HG03460 (cell line): ENCODE measurements at regions not wholly inside any gene's neighbourhood (a gene's known extent, or its start where the extent isn't known, plus 50 kb on each side); places are given as distances from the start of the nearest gene placed in this dataset.
"Not testable (repeated sequence)": the region's sequence is repeated elsewhere in the genome, so short reads cannot be mapped to it uniquely, and the experiment has no call there.

Experiments used
- ATAC-seq: cut with Tn5 transposase; IDR thresholded peaks from one replicate; pipeline ENCODE4 v1.9.1; 2021; ENCODE audit not compliant: unreplicated experiment

DNA sequence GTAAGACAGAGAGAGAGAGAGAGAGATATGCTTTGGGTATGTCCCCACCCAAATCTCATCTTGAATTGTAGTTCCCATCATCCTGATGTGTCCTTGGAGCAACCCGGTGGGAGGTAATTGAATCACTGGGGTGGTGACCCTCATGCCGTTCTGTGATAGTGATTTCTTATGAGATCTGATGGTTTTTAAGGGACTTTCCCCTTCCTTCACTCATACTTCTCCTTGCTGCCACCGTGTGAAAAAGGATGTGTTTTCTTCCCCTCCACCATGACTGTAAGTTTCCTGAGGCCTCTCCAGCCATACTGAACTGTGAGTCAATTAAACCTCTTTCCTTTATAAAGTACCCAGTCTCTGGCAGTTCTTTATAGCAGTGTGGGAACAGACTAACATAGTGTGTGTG lies 60.3 kb downstream of the EOMES start:
- ATAC-seq = no peak

DNA sequence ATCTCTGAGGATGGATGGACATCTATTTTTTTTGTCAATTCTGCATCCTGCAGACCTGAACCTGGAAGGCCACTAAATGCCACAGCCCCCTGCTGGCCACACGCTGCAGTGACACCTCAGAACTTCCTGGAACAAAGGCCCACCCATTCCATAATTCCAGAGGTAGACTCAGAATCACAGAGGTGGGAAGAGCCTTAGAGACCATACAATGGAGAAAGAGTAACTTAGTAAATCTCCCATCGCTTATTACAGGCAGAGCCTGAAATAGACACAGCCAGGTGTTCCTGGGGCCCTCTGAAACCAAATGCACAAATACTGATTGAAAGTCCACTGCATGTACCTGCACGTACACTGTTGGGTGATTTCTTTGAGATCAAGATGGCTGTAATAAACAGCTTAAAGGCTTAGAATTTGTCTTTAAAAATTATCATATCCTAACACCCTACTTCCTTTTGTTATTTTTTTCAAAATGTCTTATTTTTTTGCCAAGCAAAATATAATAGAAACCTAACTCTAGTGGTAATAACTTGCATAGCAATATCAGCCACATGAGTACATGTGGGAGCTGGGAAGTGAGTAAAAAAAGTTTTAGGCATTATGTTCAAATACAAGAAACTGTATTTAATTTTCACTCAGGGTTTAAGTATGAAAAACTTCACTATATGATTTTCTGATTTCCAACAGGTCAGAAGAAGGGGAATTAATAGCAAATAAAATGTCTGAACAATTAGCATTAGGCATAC lies 62.7 kb downstream of the EOMES start:
- peak; percentile 85 for ATAC-seq

- ATAC-seq = no peak
Measured at GRCh38 chr3:27658741-27659140, 63.4 kb downstream of the EOMES start.

DNA sequence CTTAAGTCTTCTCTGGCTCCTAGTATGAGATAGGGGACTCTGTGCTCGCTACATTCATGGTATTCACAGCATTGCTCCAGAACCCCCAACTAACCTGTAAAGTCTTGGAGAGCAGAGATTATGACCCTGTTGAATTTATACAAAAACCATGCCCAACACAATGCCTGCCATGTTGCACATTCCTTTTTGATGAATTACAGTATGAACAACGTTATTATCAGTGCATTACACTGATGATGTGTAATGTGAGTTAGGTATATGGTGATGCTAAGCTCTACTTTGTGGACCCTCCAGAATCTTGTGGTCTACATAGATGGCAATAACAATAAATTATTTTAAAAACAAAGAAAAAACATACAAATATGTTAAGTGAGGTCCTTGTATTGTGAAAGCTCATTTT lies 64.3 kb downstream of the EOMES start:
- ATAC-seq = no peak

GRCh38 chr3:27657404-27657803 lies 64.7 kb downstream of the EOMES start:
- ATAC-seq = no peak

DNA sequence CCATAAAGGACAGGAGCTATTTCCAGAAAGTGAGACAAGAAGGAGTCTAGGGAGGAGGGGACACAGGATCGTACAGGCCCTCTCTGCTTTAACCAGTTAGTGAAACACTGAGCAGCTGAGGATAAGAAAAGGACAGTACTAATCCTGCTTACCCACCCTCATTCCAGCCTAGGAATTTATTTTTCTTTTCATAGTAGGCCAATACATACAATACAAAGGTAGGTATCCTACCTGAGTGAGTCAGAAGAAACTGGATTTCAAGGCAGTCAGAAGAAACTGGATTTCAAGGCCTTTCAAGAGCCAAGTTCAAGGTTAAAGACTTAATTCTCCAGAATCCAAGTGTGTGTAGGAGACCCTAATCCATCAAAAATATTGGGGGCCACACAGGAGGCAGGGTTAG lies 65.3 kb downstream of the EOMES start:
- ATAC-seq = no peak

GRCh38 chr3:27655547-27655946 lies 66.6 kb downstream of the EOMES start:
- ATAC-seq = no peak

DNA sequence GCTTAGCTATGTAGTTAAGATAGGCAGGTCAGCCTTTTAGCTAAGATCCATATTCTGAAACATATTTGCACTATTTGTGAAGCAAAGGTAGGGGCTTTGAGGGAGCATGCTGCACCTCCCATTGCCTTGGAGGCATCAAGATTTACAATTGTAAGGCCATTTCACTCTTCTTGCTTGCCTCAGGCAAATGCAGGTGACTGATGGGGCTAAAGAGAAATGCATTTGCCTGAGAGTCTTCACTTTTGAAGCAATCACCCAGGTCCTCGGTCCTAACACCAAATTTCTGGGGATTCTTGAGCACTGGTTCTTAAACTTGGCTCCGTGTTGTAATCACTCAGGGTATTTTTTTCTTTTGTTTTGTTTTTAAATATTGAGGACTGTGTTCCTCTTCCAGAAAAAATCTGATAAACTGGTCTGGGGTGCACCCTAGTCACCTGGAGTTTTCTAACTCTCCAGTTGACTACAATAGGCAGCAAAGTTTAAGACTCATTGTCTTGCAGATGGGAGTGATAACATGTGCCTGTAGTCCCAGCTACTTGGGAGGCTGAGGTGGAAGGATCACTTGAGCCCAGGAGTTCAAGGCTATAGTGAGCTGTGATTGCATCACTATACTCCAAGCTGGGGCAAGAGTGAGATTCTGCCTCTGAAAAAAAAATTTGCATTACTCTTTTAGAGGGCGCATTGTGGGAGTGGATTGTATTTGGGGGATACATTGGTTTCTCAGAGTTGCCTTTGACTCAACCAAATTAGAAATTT lies 68.1 kb downstream of the EOMES start:
- ATAC-seq = no peak

- ATAC-seq = no peak
Measured at GRCh38 chr3:27649277-27649676, 72.8 kb downstream of the EOMES start.

- no peak for ATAC-seq
Measured at GRCh38 chr3:27646896-27647295, 75.2 kb downstream of the EOMES start.

DNA sequence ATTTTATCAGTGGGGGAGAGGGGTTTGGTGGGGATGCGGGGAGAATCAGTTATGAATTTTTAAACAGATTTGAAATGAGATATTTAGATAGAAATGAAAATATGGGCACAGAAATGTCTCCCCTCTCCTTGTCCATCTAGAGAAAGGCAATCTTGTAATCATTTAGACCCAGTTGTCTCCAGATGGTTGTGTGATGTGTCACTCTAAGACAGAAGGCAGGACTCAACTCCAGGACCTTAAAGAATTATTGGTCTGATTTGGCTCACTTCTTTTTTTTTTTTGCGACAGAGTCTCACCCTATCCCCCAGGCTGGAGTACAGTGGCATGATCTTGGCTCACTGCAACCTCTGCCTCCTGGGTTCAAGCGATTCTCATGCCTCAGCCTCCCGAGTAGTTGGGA lies 77.2 kb downstream of the EOMES start:
- no peak for ATAC-seq

GRCh38 chr3:27643355-27643754 lies 78.8 kb downstream of the EOMES start:
- ATAC-seq = no peak

DNA sequence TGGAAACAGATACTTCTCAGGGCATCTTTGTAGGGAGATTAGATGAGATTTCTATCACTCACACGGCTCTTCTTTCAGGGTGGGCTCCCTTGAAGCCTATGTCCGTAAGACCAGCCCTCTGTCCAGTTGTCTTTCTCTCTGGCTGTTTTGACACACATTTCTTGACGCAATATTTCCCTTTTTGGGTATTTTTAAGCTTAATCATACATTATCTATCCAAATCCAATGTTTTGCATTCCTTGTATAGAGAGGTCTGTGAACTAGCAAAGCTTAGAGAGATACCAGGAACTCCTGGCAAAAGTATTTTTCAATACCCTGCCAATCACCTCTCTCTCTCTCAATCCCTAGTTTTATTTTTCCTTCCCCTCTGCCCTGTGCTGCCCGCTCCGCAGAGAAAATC lies 79.3 kb downstream of the EOMES start:
- ATAC-seq = no peak

GRCh38 chr3:27641888-27642601 lies 80.1 kb downstream of the EOMES start:
- ATAC-seq = no peak

DNA sequence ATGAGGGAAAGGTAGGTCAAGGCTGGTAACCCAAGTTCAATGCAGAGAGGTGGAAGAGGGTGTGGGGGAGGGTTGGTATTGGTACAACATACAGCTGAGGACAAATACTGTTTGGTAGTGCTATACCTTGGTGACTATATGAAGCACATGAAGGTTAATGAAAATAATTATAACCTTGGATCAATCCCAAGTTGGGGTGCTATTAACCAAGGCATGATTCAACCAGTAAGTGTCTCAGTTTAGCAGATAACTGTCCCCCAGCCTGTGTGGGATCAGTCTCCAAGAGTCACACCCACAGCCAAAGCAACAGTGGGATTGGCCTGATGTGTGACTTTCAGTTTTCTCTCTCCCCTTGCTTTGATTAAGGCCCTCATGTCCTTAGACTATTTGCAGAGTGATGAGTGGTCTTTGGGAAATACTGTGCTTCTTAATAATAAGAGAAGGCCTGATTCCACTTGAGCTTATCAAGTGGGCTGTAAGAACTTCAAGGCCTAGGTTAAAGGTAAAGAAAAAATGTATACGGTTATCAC lies 80.8 kb downstream of the EOMES start:
- no peak for ATAC-seq

GRCh38 chr3:27639271-27639670 lies 82.9 kb downstream of the EOMES start:
- no peak for ATAC-seq

- no peak for ATAC-seq
Measured at GRCh38 chr3:27638594-27638993, 83.5 kb downstream of the EOMES start.

GRCh38 chr3:27637346-27637995 lies 84.7 kb downstream of the EOMES start:
- ATAC-seq = no peak

DNA sequence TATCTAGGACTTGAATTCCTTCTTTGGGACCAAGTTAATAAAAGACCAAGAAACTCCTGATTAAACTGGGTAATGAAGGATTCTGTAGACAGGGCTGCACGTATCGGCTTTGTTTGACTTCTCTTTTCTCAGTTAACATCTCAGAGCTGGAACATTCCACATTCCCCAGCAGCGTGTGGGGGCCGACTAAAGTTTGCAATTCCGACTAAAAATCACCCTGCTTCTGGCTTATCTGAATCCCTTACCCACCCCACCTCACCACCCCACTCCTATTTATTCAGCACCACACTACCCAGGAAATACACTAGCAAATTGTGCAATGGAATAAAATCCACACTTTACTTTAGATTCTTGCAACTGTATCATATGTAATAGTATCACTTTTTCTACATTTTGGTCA lies 87.1 kb downstream of the EOMES start:
- not testable (repeated sequence) for ATAC-seq

DNA sequence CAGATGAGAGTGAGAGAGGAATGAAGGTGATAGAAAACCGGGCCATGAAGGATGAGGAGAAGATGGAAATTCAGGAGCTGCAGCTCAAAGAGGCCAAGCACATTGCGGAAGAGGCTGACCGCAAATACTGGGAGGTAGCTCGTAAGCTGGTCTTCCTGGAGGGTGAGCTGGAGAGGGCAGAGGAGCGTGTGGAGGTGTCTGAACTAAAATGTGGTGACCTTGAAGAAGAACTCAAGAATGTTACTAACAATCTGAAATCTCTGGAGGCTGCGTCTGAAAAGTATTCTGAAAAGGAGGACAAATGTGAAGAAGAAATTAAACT lies 88.9 kb downstream of the EOMES start:
- ATAC-seq = peak; percentile 33
